ENCODE measurements at regions not wholly inside any gene's neighbourhood (a gene's known extent, or its start where the extent isn't known, plus 50 kb on each side); places are given as distances from the start of the nearest gene placed in this dataset.

GRCh38 chr6:40973304-40973703 is 65.7 kb downstream of the UNC5CL start:
- in situ Hi-C loops (cut with HindIII; ENCODE audit: low sequenced_read_pairs): no loop called here

GRCh38 chr6:40972814-40973213 is 66.2 kb downstream of the UNC5CL start:
- in situ Hi-C loops (cut with HindIII; ENCODE audit: low sequenced_read_pairs): no loop called here

GRCh38 chr6:40972190-40972589 is 66.8 kb downstream of the UNC5CL start:
- in situ Hi-C loops (cut with HindIII; ENCODE audit: low sequenced_read_pairs): no loop called here

GRCh38 chr6:40968620-40969164 is 70.3 kb downstream of the UNC5CL start:
- in situ Hi-C loops (cut with HindIII; ENCODE audit: low sequenced_read_pairs): no loop called here

GRCh38 chr6:40966860-40967259 is 72.2 kb downstream of the UNC5CL start:
- in situ Hi-C loops (cut with HindIII; ENCODE audit: low sequenced_read_pairs): no loop called here

- in situ Hi-C loops (cut with HindIII; ENCODE audit: low sequenced_read_pairs): no loop called here
Measured at GRCh38 chr6:40965046-40965445, 74.0 kb downstream of the UNC5CL start.

GRCh38 chr6:40963019-40963418 is 76.0 kb downstream of the UNC5CL start:
- in situ Hi-C loops (cut with HindIII; ENCODE audit: low sequenced_read_pairs): no loop called here

- in situ Hi-C loops (cut with HindIII; ENCODE audit: low sequenced_read_pairs): no loop called here
Measured at GRCh38 chr6:40962241-40962640, 76.8 kb downstream of the UNC5CL start.

GRCh38 chr6:40961831-40962230 is 77.2 kb downstream of the UNC5CL start:
- in situ Hi-C loops (cut with HindIII; ENCODE audit: low sequenced_read_pairs): no loop called here

GRCh38 chr6:40960742-40961430 is 78.1 kb downstream of the UNC5CL start:
- in situ Hi-C loops (cut with HindIII; ENCODE audit: low sequenced_read_pairs): no loop called here

- in situ Hi-C loops (cut with HindIII; ENCODE audit: low sequenced_read_pairs): no loop called here
Measured at GRCh38 chr6:40959781-40960327, 79.2 kb downstream of the UNC5CL start.

GRCh38 chr6:40958738-40959137 is 80.3 kb downstream of the UNC5CL start:
- in situ Hi-C loops (cut with HindIII; ENCODE audit: low sequenced_read_pairs): no loop called here

GRCh38 chr6:40957616-40958492 is 81.2 kb downstream of the UNC5CL start:
- in situ Hi-C loops (cut with HindIII; ENCODE audit: low sequenced_read_pairs): no loop called here

- in situ Hi-C loops (cut with HindIII; ENCODE audit: low sequenced_read_pairs): no loop called here
Measured at GRCh38 chr6:40956936-40957335, 82.1 kb downstream of the UNC5CL start.

GRCh38 chr6:40955178-40955545 is 83.9 kb downstream of the UNC5CL start:
- in situ Hi-C loops (cut with HindIII; ENCODE audit: low sequenced_read_pairs): no loop called here

- in situ Hi-C loops (cut with HindIII; ENCODE audit: low sequenced_read_pairs): no loop called here
Measured at GRCh38 chr6:40954446-40955177, 84.4 kb downstream of the UNC5CL start.

GRCh38 chr6:40953486-40953885 is 85.5 kb downstream of the UNC5CL start:
- in situ Hi-C loops (cut with HindIII; ENCODE audit: low sequenced_read_pairs): no loop called here

GRCh38 chr6:40950986-40951698 is 87.9 kb downstream of the UNC5CL start:
- in situ Hi-C loops (cut with HindIII; ENCODE audit: low sequenced_read_pairs): no loop called here

GRCh38 chr6:40948570-40948969 is 90.5 kb downstream of the UNC5CL start:
- in situ Hi-C loops (cut with HindIII; ENCODE audit: low sequenced_read_pairs): no loop called here

GRCh38 chr6:40947876-40948526 is 91.0 kb downstream of the UNC5CL start:
- in situ Hi-C loops (cut with HindIII; ENCODE audit: low sequenced_read_pairs): no loop called here
